HK-2 (cell line): ENCODE measurements at regions not wholly inside any gene's neighbourhood (a gene's known extent, or its start where the extent isn't known, plus 50 kb on each side); places are given as distances from the start of the nearest gene placed in this dataset.
"Not testable (repeated sequence)": the region's sequence is repeated elsewhere in the genome, so short reads cannot be mapped to it uniquely, and the experiment has no call there.

Source experiments
- DNase-seq: peaks from one replicate; pipeline ENCODE4 v3.0.0-alpha.2; 2018; ENCODE audit not compliant: unreplicated experiment

DNA sequence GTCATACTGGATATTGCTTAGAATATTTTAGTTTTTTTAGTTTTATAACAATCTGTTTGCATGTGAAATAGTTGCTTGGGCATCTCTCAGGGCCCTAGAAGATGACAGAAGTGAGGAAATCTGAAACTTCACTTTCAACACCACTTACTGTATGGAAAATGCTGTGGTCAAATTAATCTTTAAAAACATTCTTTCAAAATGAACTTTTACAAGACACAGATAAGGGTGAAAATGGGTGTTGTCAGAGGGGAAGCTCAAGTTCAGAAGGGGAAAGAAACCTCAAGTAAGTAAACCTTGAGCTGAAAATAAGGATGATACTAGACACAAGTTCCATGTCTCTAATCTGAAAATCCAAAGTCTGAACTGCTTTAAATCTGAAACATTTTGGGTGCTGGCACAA is 1840.1 kb upstream of the RAG2 start:
- DNase-seq = no peak

DNA sequence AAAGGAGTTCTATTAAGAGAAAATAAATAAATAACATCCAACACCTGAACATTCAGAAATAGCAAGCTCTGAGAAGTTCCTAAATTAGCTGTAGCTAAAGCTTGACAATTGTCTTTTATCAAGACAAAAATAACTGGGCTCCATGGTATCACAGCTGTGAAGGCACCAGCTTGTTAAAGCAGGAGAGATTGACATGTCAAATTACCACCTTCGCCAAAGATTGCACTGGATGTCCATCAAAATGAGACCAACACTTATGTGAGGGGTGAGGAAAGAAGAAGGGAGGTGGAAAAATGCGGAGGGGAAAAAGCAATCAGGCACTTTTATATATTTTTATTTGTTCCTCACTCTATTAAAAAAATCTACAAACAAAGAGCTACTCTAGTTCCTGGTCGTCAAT is 1827.5 kb upstream of the RAG2 start:
- DNase-seq = no peak

DNA sequence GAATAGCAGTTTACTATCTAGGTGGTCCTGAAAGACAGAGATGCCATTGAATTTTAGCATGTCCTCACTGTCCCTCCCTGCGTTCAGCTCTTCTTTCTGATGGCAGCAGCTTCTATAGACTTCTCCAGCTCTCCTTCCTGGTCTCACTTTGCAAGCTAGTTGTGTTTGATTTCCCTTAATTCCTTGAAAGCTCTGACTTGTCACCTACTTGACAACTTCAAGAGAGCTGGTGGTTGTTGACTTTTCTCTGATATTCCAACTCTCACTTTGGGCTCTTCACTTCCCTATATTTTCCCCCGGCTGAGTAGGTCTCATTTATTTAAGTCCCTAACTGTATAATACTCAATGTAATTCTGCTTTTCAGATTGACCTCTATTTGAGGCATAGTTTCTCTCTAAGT is 1825.0 kb upstream of the RAG2 start:
- DNase-seq = no peak

DNA sequence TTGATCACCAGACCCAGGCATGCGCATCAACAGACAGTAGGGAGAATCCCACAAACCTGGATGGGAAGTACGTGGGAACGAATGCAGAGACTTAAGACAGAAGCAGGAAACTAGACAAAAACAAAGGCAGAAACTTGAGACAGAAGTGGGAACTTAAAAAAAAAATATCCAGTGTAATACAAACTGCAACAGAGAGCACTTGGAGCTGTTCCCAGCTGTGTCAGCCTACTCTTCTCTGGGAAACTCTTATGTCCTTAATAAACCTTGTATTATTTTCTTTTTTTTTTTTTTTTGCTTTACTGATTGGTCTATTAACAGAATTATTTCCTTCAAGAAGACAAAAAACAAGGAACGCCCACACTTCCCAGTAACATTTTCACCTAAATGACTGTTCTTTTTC is 1818.1 kb upstream of the RAG2 start:
- DNase-seq = no peak

DNA sequence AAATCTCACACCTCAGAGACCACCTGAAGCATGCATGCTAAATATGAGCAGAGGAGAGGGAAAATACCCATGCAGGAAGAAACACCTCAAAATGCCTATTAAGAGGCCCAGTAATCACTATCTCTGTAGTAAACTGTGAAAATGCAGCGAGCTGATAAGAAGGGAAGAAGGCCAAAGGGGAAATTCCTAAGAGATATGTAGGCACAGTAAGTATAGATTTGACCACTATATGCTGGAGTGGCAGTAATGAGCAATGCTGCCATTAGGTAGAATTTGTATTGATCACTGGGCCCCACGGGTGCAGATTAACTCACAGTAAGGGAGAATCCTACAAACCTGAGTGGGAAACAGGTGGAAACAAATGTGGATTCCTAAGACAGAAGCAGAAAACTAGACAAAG is 1813.1 kb upstream of the RAG2 start:
- DNase-seq = no peak

DNA sequence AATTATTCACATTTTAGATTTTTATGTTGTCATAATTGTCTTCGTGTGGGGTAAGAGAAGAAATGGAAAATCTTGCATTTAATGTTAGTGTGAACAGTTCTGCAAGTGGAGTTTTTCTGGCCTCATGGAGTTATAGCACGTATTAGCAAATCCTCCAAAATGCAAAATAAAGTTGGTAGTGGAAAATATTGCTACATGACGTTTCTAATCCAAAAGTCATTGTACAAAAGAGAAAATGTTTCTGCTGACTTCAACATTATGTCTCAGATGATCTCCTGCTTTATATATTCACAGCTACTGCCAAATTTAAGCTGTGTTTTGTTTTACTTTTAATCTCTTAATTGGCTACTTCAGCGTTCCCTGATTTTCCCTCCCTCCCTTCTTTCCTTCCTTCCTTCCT is 1804.0 kb upstream of the RAG2 start:
- DNase-seq = no peak

DNA sequence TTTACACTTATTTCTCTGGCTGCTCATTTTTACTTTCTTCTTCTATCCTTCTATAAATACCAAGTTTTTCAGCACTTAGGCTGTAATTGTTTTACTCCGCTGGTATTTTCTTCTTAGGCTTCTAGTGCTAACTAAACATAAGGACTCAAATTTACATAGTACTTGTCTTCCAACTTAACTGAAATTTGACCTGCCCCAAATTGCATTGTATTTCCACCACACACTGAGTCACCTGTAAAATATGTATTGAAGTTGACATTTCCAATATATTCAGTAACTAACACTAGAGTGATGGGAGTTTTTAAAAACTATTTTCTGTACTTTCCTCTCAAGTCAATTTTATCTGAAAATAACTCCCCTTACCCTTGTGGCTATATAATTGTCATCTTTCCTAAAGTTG is 1794.1 kb upstream of the RAG2 start:
- DNase-seq = no peak

DNA sequence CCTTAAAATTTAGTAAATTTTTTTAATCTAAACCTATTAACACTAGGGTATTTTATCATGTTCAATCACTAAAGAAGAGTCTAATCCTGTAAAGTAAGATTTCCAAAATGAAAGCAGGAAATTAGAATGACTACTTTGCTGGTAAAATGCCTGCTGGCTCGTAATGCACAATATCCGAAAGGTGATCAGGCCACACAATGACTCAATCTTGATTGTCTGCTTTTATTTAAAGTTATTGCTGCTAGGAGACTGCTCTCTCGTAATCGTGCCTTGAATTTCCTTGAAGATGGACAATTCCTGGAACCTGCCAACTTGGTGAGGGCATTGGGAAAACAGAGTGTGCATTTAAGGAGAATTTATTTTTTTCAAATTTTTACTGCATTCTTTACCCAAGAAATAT is 1786.5 kb upstream of the RAG2 start:
- no peak for DNase-seq

DNA sequence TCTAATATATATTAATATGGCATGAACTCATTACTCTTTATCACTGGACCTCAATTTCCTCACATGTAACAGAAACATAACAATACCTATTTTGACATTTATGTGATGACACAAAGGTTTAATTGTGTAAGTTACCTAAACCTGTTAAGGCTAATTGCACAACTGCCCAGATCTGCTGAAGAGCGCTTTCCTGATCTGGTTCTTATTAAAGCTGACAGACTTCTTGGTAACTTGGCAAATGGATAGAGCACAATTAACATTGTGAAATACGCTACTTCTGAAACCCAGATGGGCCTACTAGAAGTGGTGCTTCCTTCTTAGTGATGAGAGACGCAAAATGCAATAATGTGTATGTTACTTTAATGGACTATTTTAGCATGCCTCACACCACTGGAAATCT is 1767.2 kb upstream of the RAG2 start:
- no peak for DNase-seq

DNA sequence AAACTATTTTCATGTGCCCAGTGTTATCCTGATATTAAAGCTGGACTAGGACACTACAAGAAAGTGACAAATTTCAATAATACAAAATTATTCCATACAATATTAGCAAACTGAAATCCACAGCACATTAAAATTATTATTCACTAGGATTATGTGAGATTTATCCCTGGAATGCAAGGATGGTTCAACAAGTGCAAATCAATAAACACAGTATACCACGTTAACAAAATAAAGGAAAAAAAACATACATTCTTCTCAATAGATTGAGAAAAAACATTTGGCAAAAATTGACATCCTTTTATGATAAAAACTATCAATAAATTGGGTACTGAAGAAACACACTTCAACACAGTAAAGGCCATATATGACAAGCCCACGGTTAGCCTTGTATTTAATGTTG is 1758.2 kb upstream of the RAG2 start:
- no peak for DNase-seq

DNA sequence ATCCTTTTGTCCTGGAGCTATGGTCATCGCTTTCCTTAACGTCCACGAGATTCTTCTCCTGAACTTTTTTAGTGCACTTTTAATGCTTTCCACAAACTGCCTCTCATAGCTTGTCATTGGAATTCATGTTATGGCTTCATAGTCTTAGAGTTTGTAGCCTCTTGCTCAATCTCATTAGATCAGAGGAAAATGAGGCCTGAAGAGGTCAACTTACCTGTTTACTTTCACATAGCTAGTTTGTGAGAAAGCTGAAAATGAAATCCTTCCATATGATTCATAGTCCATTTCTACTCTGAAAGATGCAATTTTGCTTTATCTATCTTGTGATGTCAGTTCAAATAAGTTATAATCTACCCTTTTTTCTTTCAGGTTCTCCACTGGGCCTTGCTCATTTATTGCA is 1747.2 kb upstream of the RAG2 start:
- no peak for DNase-seq

DNA sequence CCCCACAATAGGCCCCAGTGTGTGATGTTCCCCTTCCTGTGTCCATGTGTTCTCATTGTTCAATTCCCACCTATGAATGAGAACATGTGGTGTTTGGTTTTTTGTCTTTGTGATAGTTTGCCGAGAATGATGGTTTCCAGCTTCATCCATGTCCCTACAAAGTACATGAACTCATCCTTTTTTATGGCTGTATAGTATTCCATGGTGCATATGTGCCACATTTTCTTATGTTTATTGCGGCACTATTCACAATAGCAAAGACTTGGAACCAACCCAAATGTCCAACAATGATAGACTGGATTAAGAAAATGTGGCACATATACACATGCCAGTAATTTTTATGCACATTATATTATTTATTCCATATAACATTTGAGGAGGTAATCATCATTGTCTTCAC is 1743.6 kb upstream of the RAG2 start:
- not testable (repeated sequence) for DNase-seq

DNA sequence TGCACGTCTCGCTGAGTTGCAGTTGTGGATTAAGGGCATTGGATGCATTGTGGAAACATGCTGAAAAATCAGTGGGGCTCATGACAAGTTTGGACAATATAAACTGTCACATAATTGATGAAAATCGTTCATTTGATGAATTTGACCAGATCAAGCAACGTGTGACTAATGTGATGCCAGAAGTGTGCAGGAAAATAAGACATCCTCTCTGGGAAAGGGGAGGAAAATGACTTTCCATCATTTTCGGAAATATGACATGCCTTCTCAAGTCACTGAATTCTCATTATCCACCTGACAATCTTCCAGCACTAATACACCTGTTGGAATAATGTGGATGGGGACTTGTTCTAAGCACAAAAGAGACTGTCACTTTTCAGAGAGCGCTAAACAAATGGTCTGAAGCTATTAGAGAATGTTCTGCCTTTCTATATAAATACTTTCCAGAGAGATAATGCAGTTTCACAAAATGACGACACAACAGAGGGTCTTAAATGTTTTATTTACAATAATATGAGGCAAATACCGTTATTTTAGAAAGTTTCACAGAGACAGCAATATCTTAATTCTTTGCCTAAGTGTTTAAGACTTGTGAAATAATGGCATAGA is 1741.9 kb upstream of the RAG2 start:
- no peak for DNase-seq

DNA sequence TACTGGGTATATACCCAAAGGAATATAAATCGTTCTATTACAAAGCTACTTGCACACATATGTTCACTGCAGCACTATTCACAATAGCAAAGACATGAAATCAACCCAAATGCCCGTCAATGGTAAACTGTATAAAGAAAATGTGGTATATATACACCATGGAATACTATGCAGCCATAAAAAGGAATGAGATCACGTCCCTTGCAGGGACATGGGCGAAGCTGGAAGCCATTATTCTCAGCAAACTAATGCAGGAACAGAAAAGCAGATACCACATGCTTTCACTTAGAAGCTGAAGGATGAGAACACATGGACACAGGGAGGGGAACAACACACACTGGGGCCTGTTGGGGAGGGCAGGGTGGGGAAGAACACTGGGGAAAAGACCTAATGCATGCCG is 1740.0 kb upstream of the RAG2 start:
- DNase-seq = not testable (repeated sequence)

DNA sequence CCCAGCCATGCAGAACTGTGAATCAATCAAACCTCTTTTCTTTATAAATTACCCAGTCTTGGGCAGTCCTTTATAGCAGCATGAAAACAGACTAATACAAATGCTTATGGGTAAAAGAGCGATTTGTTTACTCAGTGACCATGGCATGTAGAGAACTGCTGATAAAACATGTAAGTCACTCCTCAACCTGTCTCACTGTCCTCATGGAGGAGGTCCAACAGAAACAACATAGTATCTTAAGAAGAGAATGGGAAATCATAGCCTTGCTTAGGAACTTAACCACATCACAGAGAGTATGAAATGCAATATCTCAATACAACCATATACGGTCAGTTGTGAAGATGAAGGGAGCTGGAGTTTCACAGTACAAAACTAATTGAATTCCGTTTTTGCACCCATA is 1734.0 kb upstream of the RAG2 start:
- DNase-seq = no peak

DNA sequence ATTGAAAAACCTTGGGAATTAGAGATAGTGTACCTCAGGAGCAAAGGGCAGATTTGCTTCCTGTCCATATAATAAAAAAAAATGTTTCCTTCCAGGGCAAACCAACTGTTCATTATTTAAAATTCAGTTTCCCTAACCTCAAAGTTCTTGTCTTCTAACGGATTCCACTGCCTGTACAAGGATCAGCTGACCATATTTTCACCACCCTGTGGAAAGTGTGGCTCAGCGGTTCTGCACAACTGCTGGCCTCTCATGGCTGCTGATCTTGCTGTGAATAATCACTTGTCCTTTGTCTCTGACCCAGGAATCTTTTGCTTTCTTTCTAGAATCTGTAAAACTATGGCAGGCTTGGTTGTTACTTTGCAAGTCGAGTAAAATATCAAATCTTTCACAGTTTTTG is 1732.5 kb upstream of the RAG2 start:
- DNase-seq = no peak

DNA sequence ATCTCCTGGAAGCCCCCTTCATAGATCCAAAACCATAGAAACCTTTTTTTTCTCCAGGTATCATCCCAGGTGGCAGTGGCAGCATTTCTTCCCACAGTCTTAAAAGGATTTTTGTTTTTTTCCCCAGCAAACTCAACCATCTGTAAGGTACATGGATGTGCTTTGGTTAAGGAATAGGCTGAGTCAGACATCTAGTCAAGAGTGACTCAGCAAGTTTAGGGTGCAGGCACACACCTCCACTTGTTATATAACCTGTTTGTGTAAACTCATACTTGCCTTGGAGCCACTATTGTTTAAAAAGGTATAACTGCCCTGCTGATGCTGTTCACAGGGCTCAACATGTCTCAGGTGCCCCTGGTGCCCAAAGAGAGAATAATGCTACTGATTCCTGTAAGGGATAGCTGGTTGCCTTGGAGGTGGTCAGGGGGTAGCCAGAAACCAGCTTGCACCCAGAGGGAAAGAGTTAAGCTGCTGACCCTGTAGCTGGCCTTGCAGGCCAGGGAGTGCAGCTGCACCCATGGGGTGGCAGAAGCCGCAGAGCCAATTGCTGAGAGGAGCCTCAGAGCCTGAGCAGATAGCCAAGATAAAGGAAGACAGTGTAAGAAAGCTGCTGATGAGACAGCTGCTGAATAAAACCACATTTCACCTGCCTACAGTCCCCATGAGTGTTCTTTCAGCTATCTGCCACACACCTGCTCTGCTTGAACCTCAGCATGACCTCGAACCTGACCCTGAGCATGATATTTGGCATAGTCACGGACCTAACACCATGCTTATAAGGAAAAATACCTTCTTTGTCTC is 1726.1 kb upstream of the RAG2 start:
- no peak for DNase-seq

DNA sequence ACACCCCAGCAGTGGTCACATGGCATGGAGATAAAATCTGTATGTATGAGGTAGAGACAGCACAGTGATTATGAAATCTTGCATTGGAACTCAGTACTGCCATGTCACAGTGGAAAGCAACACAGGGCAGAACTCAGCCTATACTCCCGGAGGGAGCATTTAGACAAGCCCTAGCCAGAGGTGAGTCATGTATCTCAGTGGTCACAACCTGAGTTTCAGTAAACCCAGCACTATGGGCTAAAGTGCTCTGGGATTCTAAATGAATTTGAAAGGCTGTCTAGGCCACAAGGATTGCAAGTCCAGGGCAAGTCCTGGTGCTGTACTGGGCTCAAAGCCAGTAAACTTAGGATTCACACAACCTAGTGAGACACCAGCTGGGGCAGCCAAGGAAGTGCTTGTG is 1717.1 kb upstream of the RAG2 start:
- DNase-seq = no peak

DNA sequence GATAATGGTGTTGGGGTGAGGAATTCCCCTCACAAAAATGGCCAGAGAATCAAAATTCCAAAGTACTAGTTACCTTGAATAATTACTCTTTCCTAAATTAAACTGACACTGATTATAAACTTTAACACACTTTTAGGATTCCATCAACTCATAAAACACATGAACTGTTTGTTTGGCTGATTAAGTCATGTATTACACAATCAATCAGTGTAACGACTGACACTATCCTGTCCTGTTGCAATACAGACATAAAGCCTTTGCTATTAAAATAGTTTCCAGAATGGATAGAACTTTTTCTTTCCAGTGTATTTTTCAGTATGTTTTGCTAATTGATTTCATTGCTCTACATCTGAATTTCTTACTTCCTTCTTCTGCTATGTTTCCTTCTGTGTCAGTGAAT is 1709.4 kb upstream of the RAG2 start:
- no peak for DNase-seq

DNA sequence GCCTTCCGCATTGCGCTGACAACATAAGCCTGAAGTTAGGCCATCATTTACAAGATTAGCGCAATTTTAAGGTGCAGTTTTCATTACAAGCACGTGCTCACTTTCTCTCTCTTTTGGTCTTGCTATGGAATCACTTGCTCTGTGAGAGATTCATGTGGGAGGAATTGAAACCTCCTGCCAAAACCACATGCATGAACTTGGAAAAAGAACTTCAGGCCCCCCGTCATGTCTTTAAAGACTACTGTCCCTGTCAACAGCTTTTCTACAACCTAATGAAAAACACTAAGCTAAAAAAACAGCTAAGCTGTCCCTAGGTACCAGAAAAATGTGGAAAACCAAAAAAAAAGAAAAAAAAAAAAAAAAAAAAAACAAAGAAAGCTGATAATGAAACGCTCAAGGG is 1707.6 kb upstream of the RAG2 start:
- DNase-seq = no peak

DNA sequence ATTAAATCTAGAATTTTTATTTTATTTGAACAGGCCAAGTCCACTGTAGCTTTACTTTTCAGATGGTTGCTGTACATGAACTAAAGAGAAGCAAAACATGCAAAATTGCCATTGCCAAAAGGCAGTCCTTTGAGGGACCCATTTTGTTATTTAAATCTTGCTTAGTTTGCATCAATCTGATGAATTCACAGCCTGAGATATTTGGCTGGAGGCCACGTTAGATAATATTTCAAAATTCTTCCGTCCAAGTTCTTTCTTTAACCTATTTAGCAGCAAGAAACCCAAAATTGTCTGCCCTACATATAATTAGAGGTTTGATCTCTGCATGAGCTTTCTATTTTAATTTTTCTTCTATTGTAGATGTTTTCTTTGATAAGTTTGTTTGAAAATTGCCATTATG is 1706.9 kb upstream of the RAG2 start:
- DNase-seq = no peak

DNA sequence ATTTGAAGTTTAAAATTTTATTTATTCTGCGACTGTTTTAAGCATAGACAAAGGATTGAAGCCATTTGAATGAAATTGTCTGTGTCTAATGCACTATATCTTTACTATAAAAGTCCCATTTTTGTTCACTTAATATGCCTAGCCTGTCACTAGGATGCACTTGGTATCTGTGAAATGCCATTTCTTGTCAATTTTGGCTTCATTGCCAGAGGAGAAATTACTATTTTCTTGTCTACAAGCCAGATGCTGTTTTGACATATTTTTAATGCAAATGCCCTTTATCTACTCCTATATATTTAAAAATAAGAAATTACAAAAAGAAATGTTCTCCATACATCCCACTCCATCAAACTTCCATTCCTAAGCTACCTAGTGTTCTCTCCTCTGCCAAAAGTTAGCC is 1704.5 kb upstream of the RAG2 start:
- DNase-seq = no peak

DNA sequence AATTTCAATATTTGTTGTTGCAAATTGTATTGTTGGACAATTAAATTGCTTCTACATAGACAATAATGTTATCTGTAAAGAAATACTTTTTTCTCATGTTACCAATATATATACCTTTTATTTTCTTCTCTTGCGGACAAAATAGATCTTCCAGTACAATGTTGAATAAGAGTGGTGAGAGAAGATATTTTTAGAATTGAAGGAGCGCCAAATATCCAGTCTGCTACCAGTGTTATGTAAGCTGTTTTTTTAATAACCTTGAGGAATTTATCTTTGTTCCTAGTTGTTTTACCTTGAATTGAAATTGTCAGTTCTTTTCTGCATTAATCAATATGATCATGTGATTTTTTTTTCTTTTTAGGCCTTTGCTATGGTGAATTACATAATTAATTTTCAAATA is 1702.5 kb upstream of the RAG2 start:
- no peak for DNase-seq

DNA sequence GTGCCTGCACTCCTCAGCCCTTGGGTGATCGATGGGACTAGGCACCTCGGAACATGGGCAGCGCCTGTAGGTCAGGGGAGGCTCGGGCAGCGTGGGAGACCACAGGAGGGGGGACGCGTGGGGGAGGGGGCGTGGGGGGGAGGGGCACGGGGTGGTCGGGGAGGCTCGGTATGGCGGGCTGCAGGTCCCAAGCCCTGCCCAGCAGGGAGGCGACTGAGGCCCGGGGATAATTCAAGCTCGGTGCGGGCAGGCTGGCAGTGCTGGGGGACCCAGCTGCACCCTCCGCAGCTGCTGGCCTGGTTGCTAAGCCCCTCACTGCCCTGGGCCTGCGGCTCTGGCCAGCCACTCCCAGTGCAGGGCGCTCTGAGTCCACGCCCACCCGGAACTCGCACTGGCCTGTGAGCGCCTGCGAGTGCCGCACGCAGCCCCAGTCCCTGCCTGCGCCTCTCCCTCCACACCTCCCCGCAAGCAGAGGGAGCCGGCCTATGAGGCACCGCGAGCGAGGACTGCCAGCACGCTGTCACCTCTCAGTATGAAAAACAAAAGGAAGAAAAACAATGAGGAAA is 1698.3 kb upstream of the RAG2 start:
- DNase-seq = no peak
